Stimulated activated CD8-positive, alpha-beta memory T cell treated with anti-CD3 and anti-CD28 coated beads, Interleukin-12 subunit alpha, Interleukin-12 subunit beta, amount 100 ng/mL, for 1 hour (primary cell): ENCODE measurements at regions not wholly inside any gene's neighbourhood (a gene's known extent, or its start where the extent isn't known, plus 50 kb on each side); places are given as distances from the start of the nearest gene placed in this dataset.

Experiments used
- DNase-seq: peaks from one replicate; pipeline ENCODE4 v3.0.0-alpha.2; 2020; ENCODE audit warnings: low read depth

DNA sequence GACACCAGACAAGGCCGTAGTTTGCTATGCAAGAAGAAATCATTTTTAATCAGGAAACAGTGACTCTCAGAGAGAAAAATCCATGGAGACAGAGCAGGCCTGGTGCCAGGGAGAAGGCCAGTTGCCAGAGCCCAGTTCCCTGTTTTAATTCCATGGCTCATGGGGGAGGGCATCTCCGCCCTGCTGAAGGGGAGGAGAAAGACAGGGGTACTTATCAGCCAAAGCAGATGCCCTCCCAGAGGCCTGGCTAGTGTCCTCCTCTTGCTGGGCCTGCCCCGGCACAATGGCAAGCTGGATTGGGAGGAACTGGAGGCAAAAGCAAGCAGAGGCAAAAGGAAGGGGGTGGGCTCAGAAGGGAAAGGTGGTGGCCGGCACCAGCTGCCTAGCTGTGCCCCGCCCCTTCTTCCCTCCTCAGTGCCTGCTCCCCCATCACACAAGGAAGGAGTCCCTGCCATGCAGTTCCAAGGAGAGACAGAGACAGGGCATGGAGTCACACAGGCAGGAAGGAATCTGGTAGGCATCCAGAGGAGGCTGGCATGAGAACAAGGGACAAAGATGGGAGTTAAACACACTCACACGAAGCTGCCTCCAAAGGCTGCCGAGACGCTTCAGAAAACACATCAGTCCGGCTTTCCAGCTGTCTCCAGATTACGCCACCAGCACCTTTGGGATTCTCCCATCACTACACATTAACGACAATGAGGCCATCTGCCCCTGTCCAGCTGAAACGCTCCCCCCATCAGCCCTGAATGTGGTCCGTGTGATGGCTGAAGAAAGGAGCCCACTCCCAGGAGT, 591.8 kb downstream of the BUD13 start:
- DNase-seq = no peak

DNA sequence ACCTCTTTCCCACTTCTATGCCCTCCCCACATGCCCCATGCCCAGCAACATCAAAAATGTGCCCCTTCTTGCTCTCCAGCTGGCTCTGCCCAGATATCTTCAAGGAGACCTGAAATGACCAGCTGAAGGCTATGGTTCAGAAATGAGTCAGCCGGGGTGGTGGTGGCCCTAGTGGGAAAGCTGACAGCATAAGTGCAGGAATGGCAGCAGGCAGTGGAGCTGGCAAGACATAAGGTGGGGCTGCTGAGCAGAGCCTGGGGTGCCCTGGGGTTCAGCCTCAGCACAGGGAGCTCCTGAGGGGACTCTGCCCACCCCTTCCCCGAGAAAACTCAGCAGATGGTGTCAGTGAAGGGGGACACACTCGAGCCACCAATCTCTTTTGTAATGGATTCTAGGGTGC, 593.4 kb downstream of the BUD13 start:
- no peak for DNase-seq

DNA sequence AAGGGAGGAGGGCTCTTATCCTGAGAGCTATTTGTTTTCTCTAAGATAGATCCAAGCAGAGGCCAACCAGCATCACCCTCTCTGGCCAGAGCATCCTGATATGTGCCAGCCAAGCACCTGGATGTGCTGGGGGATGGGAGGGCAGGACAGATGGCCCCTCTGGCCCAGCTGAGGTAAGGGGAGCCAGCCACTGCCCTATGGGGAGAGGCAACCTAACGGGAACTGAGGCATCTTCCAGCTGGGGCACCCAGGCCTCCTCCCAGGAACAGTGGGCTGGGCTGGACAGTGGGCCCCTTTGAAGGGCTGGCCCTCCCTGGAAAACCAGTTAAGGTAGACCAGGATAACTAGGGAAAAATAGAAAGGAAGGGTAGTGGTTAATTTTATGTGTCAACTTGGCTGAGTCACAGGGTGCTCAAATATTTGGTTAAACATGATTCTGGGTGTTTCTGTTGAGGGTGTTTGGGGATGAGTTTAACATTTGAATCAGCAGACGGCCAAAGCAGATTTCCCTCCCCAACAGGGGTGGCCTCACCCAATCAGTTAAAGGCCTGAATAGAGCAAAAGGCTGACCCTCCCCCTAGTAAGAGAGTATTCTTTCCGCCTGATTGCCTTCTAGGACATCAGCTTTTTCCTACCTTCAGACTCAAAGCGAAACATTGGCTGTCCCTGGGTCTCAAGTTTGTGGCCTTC, 595.1 kb downstream of the BUD13 start:
- DNase-seq = no peak

DNA sequence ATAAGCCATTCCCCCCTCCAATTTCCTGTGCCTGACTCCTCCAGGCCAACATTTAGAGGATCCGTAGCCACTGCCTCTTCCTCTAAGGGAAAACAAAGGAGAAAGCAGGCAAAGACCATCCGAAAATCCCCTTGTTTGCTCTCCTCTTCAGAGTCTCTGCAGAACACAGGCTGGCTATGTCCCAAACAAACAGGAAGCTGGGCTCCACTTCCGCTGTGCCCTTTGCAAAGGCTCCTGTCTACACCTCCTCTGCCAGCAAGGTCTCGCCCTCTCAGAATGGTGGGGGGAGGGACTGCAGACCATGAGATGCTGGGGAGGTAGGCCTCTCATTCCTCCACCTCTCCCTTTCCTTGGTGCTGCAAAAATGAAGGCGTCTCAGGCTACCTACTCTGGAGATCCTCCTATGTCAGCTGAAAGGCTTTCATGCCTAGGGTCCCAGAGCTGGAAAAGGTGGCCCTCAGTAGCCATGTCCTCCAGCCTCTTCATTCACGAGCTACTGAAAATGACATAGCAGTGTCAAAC, 596.2 kb downstream of the BUD13 start:
- DNase-seq = no peak

DNA sequence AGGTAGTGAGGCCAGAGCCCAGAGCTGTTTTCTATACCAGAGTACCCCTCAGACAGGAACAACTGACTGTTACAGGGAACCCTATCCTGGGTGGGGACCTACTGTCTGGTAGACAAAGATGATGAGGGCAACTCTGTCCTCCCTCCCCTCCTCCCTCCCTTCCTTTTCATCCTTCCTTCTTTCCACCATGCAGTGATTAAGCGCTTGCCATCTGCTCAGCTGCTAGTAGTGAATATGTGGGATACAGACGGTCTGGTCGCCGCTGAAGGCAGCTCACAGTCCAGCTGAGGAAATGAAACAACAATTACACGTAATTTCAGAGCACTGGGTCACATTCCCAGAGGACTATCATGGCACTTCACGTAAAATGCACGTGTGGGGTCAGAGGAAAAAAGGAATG, 597.1 kb downstream of the BUD13 start:
- no peak for DNase-seq

DNA sequence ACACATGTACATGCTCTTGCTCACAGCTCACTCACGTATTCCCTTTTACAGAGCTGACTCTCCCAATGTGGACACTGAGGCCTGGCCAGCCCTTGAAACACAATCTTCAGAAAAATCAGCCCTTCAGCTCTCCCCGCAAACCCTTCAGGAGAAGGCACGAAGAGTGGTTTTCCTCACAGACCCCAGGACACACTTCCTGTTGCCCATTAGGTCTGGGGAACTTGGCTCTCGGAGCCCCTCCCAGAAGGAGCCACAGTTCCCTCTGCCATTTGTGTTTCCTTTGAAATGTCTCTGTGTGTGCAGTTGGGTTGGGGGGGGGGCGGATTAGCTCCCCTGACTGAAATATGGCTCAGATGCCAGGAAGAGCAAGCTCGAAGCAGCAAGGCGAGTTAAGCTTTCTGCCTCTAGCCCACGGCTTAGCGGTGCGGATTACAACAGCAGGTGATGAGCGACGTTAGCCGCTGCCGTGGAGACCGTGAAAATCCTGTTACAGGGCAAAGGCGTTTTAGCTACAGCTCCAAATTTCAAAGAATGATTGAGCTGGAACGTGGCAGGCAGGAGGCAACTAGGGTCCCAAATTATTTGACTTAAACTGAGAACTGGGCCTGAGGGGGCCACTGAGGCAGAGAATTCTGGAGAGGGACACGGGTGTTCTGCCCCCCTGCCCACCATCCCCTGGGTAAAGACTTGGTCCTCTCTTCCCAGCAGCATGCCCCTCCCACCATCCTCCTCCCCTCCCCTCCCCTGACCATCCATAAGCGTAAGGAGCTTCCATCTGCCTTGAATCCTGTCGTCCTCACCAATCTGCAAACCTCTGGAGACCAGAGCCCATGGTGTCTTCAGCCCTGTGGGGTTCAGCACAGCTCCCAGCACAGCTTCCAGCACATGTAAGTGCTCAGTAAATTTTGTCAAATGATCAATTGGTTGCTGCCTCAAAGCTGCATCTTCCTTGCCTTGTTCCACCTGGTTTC, 598.6 kb downstream of the BUD13 start:
- no peak for DNase-seq

DNA sequence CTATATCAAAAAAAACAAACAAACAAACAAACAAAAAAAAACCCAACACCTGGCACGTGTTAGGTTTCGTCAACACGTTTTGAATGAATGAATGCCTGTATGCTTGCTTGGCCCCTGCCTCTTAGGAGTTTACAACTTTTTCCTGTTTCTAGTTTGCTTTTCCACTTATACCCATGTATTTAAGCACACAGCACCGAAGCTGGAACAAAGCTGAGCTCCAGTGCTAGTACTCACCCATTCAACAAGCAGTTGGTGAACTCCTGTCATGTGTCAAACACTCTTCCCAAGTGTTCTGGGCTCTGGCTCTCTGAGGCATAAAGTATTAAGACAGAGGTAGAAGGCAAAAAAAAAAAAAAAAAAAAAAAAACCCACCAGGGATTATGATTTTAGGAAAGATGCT, 599.3 kb downstream of the BUD13 start:
- no peak for DNase-seq

DNA sequence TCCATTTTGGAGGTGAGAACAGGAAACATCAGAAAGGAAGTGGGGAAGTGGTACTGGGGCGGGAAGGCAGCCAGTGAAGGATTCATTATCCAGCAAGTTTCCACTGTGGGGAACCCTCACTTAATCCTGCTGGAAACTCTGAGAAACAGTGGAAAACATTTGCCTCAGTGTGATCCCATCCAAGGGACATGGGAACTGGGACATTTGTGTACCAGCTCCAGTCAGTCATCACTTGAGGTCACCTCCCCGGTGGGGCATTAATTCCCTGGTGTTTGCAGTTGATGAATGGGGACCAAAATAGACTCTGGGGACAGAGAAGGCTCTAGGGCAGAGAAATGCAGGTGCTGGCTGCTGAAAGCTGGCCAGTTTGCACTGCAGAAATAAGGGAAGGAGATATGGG, 599.9 kb downstream of the BUD13 start:
- no peak for DNase-seq

DNA sequence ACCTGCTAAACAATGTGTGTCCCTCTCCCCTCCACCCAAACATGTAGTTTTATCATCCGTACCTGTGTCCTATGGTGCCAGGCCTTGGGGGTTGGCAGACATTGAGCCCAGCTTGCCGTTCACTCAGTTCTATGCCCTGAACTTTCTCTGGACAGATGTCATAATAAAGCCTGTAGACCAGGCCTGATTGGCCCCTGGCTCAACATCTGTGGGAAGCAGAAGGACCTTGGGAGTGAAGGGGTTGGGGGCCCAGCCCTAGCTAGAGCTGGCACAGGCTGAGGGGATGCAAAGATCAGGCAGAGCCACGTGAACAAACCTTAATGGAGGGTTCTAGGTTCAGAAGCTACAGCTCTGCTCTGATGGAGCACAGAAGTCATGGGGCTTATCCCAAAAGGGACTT, 600.6 kb downstream of the BUD13 start:
- no peak for DNase-seq

DNA sequence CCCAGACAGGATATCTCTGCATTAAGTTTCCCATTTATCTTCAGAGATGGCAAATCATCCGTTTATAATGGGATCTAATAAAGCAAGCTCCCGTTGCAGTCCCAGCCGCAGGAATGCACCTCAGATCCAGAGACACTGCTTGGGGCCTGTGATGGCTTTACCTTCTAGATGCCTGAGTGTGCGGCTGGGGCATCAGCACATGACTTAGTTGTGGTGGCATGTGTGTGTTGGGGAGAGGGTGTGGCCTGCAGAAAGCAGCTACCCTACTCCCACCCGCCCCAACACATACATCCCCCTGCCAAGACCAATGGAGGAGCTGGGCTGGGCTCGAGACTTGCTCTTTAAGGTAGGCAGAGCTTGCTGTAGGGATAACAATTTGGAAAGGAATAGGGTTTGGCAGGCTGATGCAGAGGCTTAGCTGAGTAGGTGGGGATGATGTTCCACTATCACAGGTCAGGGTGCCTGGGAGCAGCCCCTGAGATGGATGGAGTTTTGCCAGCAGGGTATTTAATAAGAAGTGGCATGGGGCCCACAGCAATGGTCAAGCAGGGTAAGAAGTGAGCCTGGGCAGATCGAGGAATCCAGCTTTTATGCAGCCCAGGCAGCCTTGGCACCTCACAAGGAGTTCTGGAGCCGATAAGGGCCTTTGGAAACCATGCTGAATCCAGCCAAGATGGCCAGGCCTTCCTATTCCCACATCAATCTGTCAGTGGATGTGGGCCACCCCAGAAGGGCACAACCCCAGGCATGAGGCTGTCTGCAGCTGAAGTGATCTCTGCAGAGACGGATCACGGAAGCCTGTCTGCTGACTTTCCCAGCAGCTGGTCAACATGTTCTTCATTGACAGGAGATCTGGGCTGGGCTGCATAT, 601.3 kb downstream of the BUD13 start:
- DNase-seq = no peak

DNA sequence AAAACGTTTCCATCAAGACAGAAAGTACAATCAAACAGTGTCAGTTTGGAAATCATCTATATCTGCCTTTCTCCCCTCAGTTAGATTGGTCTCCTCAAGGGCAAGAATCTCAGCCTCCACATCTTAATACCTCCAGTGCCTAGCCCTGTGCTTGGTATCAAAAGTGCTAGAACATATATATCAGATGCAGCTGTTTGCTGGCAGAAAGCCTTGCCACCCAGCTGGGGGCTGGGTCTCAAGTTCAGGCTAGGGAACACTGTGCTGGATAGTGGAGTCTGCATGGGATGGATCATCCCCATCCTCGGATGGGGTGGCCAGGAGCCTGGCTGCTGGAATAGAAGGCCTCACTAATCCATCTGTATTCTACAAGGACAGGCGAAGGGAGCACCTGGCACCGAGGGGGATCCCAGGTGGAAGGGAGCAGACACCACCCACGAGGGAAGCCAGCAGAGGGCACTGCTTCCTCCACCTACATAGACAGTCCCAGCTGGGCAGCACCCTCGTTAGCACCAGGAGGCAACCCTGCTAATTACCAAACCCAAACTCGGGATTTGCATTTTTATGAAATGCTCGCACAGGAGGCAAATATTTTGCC, 602.2 kb downstream of the BUD13 start:
- no peak for DNase-seq

DNA sequence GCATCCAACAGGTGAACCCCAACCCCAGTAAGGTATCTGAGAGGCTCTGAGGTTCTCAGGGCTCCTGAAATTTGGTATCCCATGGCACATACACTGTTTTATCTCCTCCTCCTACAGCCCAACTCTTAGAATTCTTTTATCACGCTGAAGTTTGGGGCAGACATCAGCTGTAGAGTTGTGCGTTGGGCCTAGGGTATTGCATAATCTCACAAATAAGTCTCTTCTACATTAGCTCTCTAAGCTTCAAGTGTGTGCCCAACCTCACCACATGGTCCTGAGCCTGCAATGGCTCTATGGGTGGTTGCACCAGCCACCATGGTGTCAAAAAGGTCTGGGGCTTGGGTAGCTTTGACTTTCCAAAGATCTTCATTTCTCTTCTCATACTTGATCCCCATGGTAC, 603.0 kb downstream of the BUD13 start:
- no peak for DNase-seq

DNA sequence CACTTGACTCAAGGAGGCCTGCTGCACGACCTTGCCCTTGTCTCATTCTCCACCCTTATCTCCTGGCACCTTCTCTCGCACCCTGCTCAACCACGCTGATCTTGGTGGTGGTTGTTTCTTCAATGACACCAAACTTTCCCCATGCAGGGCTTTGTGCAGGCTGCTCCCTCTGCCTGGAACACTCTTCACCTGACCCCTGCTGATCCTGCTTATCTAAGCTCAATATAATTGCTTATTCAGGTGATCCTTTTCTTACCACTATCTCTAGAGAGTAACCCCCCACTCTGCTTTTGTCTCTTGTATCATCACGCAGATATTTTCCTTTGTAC, 604.4 kb downstream of the BUD13 start:
- no peak for DNase-seq

DNA sequence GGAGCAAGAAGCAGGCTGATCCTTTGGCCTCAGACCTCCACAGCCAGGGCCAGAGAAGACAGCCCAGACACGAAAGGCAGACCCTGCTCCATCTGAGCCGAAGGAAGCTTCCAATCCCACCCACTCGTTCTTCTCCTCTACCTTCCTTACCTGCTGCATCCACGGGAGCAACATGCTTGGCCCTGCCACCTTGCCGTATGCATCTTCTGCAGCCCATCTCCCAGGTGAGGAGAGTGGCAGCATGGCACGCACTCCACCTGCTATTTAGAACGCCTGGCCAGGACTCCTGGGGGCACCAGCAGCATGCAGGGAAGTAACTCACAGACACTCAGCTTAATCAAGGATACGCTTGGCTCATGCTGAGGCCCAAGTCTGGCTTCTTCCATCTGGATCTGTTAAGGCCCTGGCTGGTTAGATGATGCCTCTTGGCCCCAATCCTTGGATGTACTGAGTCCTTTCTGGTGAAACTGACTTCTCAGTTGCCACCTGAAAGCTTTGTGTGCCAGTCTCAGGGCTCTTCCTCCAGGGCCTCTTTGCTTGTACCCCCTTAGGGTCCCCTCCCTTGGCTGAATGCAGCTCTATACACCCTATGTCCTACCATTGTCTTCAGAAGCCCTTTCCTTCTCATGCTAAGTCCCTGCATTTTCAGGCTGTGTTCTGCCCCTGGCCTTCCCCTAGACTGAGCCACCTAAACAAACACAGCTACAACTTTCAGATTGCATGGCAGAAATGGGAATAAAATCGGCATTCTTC, 604.9 kb downstream of the BUD13 start:
- DNase-seq = no peak

DNA sequence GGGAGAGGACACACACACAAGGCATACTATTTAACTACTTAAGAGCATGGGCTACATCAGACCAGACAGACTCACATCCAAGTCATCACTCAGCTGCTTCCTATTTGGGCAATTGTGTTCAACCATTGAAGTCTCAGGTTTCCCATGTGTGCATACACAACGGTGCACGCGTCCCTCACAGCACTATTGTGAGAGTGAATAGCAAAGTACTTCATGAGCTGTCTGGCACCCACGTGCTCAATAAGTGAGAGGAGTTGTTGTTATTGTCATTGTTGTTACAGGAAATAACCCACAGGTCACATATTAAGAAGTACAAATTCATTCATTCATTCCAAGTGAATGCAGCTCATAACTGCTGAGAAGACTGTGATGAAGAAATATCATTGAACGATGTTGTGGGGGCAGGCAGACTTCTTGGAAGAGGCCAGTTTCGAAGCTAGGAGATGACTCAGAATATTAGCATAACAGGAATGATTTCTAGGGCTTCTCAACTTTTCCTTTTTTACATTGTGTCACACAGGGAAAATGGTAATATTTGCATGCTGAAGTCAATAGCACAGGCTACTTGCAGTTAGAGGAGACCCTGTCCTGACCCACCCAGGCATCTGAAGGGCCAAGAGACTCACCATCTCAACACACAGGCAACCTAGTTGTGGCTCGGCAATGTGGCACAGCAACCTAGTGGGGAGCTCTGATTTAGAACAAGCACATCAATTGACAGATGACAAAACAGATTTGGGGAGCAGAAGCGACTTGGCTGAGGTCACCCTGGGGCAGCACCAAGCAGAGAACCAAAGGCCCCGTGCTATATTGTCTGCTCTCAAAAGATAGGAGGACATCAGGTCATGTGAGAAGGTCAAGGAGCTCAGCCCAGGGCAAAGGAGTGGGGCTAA, 606.0 kb downstream of the BUD13 start:
- no peak for DNase-seq

DNA sequence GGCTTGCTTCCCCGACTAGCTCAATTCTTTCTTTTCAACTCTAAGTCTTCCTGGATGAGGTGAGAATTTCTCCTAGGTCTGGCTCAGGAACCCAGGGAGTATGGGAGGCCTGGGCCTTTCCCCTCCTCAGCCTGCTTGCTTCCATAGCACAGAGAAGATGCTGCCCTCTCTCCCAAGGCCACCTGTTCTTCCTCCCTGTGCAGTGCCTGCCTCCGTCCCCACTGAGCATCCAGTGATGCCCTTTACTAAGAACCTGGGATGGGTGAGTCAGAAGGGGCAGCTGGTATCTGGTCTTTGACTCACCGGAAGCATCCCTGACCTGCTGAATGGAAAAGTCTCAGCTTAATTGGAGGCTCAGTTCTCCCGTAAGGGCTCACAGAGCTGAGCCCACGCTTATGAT, 607.9 kb downstream of the BUD13 start:
- DNase-seq = no peak

DNA sequence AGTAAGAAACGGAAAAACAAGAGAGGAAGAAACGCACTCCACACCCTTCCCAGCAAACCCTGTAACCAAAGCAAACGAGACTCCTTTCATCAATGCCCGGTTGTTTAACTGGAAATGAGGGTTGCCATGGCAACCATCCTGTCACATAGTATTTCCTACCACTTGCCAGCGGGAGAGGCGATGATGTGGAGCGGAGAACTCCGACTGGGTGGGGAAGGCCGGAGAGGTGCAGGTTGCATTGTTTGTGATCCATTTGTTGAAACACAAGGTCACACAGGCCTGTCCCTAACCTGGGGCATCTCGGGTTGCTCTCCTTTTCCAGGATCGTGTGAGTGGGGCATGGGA, 609.9 kb downstream of the BUD13 start:
- DNase-seq = no peak

DNA sequence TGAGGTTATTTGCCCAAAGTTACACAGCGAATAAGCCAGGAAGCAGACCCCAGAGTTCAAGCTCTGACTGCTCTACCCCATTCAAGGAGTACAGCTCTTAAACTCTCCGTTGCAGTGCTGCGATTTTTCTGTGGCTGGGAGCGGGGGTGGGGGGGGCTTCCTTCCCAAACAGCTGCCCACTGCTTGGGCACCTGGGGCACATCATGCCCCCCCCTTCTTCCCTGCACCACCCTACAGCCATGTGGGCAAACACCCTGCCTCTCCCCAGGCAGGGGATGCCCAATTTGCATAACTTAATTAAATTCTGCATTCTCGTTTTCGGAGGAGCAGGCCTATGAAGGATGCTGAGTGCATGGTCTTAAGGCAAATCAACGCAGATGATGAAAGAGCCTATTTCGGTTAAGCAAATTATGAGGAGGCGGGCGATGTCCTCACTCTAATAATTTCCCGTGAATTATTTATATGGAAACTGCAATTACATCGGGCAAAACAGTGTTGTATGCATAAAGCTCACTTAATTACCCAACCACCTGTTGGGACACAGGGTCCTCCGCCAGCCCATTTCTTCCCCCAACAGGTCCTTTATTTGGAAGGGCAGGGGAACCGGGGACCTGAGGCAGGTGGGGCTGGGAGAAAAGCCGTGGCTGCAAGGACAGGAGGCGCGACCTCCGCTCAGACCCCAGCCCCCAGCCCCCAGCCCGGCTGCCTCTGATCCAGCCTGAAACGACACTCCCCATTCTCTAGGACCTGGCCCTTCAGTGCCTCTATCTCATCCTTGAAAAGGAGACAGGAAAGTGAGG, 610.5 kb downstream of the BUD13 start:
- DNase-seq = no peak

DNA sequence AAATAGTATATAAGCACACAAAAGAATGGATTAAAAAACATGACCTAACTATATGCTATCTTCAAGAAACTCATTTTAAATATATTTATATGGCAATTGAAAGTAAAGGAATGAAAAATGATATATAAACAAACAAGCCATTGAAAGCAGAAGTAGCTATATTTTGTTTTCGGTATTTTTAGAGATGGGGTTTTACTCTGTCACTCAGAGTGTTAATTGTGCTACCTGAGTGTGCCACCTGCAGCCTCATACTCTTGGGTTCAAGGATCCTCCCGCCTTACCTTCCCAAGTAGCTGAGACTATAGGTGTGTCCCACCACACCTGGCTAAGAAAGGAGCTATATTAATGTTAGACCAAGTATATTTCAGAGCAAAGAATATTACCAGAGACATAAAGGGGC, 624.1 kb downstream of the BUD13 start:
- no peak for DNase-seq
